Endothelial cell of umbilical vein (primary cell): ENCODE measurements at regions not wholly inside any gene's neighbourhood (a gene's known extent, or its start where the extent isn't known, plus 50 kb on each side); places are given as distances from the start of the nearest gene placed in this dataset.

Experiments
- BruUV-seq: library from RNA; stranded (reverse); fragments of 400-500 nt; replicated peaks from 2 replicates; lab custom pipeline; 2021; lab: Mats Ljungman, UMichigan
- CTCF ChIA-PET: fragments of 300-600, 350-600 bp; sonication (Branson Sonifier 250); formaldehyde crosslinking; loops from one replicate; lab custom pipeline; 2021; ENCODE audit warnings: antibody characterized with exemption, inconsistent platforms; lab: Charles Lee
- POLR2A ChIA-PET: fragments of 300-600, 350-600 bp; sonication (Branson Sonifier 250); formaldehyde crosslinking; loops from one replicate; lab custom pipeline; 2021; ENCODE audit warnings: antibody characterized with exemption, inconsistent platforms; lab: Charles Lee
- DNase-seq: peaks from one replicate; pipeline ENCODE4 v3.0.0-alpha.2; 2011; ENCODE audit warnings: low read depth, low spot score
- FAIRE-seq: peaks from 2 replicates; lab custom pipeline; 2011; peaks lifted over from hg19 to GRCh38; lab: Jason Lieb, UNC
- H2AFZ ChIP-seq: 2 replicates; pipeline ENCODE4 v1.6.0; 2012; ENCODE audit warnings: low read depth, low read length, control low read depth, inconsistent platforms
- H3K27ac ChIP-seq: 2 replicates; pipeline ENCODE4 v1.5.1; 2011; ENCODE audit warnings: low read depth, mild to moderate bottlenecking, control low read depth, low read length, moderate library complexity; ENCODE audit not compliant: insufficient read depth
- H3K27me3 ChIP-seq, 2 experiments: 2 replicates each; pipeline versions ENCODE4 v1.6.0 to v1.6.1; 2011; ENCODE audit warnings: low read length in 2 of 2, mixed read lengths in 1 of 2; ENCODE audit not compliant: control insufficient read depth in 2 of 2, insufficient read depth in 2 of 2
- H3K36me3 ChIP-seq, 2 experiments: 2 replicates in 1 of 2; 3 replicates in 1 of 2; pipeline ENCODE4 v1.5.1; 2011; ENCODE audit warnings: low read length in 2 of 2, mild to moderate bottlenecking in 1 of 2, moderate library complexity in 1 of 2; ENCODE audit not compliant: control insufficient read depth in 2 of 2, insufficient read depth in 2 of 2; ENCODE audit errors: extremely low read depth in 1 of 2
- H3K4me1 ChIP-seq: 3 replicates; pipeline ENCODE4 v1.5.1; 2011; ENCODE audit warnings: mild to moderate bottlenecking, low read length; ENCODE audit not compliant: control insufficient read depth, insufficient read depth; ENCODE audit errors: extremely low read depth
- H3K4me2 ChIP-seq: 2 replicates; pipeline ENCODE4 v1.6.1; 2011; ENCODE audit warnings: low read length, control low read depth, mixed read lengths; ENCODE audit not compliant: insufficient read depth
- H3K4me3 ChIP-seq, 3 experiments: fragments of 200-600 bp in 1 of 3; sonication (generic), shearing (Covaris generic) in 1 of 3; replicated peaks in 1 of 3; 2 replicates each; pipeline ENCODE4 v1.5.1; 2011 to 2016; ENCODE audit warnings: control low read depth in 3 of 3, low read length in 3 of 3, mild to moderate bottlenecking in 2 of 3, inconsistent platforms in 1 of 3, low read depth in 1 of 3, moderate library complexity in 1 of 3; ENCODE audit not compliant: insufficient read depth in 1 of 3
- H3K79me2 ChIP-seq: 2 replicates; pipeline ENCODE4 v1.6.0; 2012; ENCODE audit warnings: low read length, inconsistent platforms; ENCODE audit not compliant: control insufficient read depth, insufficient read depth
- H3K9ac ChIP-seq: replicated peaks from 2 replicates; pipeline ENCODE3; 2011; ENCODE audit warnings: low read length, control low read depth; ENCODE audit not compliant: insufficient read depth; ENCODE audit errors: extremely low read depth
- H3K9me1 ChIP-seq: replicated peaks from 3 replicates; pipeline ENCODE4 v1.6.0; 2011; ENCODE audit warnings: mild to moderate bottlenecking, low read length; ENCODE audit not compliant: control insufficient read depth, insufficient read depth; ENCODE audit errors: extremely low read depth
- H3K9me3 ChIP-seq: replicated peaks from 2 replicates; pipeline ENCODE4 v1.5.1; 2012; ENCODE audit warnings: low read length, inconsistent platforms; ENCODE audit not compliant: control insufficient read depth, insufficient read depth
- H4K20me1 ChIP-seq: replicated peaks from 2 replicates; pipeline ENCODE3; 2011; ENCODE audit warnings: mild to moderate bottlenecking, low read length; ENCODE audit not compliant: control insufficient read depth, insufficient read depth; ENCODE audit errors: extremely low read depth
- CTCF ChIP-seq, 2 donors: IDR thresholded peaks; 1 replicate in 1 of 2; 2 replicates in 1 of 2; pipeline ENCODE4 v1.5.1; 2011; ENCODE audit warnings: low read length in 2 of 2, mild to moderate bottlenecking in 2 of 2, moderate library complexity in 2 of 2, control low read depth in 1 of 2, inconsistent platforms in 1 of 2, low read depth in 1 of 2; ENCODE audit not compliant: insufficient read depth in 1 of 2; ENCODE audit errors: extremely low read depth in 1 of 2
- EZH2 ChIP-seq: IDR thresholded peaks from 2 replicates; pipeline ENCODE4 v1.6.1; 2012; ENCODE audit warnings: borderline replicate concordance, low read depth, mild to moderate bottlenecking, moderate library complexity, low read length, inconsistent platforms; ENCODE audit not compliant: severe bottlenecking
- FOS ChIP-seq: IDR thresholded peaks from 2 replicates; pipeline ENCODE4 v1.6.1; 2011; ENCODE audit warnings: mild to moderate bottlenecking, low read length, moderate library complexity, borderline replicate concordance; ENCODE audit not compliant: insufficient read depth
- GATA2 ChIP-seq: IDR thresholded peaks from 2 replicates; pipeline ENCODE4 v1.7.0; 2011; ENCODE audit warnings: low read depth, mild to moderate bottlenecking, moderate library complexity, mixed read lengths, low read length; ENCODE audit not compliant: insufficient read length, insufficient read depth
- JUN ChIP-seq: IDR thresholded peaks from 2 replicates; pipeline ENCODE4 v1.6.1; 2011; ENCODE audit warnings: borderline replicate concordance, low read depth; ENCODE audit not compliant: insufficient read length, insufficient read depth
- MAX ChIP-seq: IDR thresholded peaks from 2 replicates; pipeline ENCODE4 v1.6.1; 2011; ENCODE audit not compliant: insufficient read depth, insufficient read length
- POLR2AphosphoS5 ChIP-seq: IDR thresholded peaks from 2 replicates; pipeline ENCODE4 v1.6.1; 2012; ENCODE audit warnings: low read depth, mild to moderate bottlenecking, control low read depth, low read length, moderate library complexity; ENCODE audit not compliant: insufficient read depth
- dilution Hi-C: fragments of 300-500 bp; cut with MboI; formaldehyde crosslinking; loops from one replicate; pipeline ENCODE4 v1.15.0; 2019; ENCODE audit warnings: low sequenced_read_pairs; ENCODE audit not compliant: extremely low pct_ligation_motif_present
- intact Hi-C: fragments of 100-400 bp; cut with micrococcal nuclease; formaldehyde crosslinking; loops from one replicate; pipeline ENCODE4 v1.10.0; 2022

- ChIA-PET POLR2A (no interaction called here), CTCF (no interaction called here)
- no peak for DNase-seq
- no peaks in the 10 kb centered on the region for H3K79me2 ChIP-seq
- TF ChIP-seq FOS, result no peak
- H3K9ac ChIP-seq, result no peak overlapping the region
- no peak overlapping the region for H2AFZ ChIP-seq
- dilution Hi-C loops (no loop called here), intact Hi-C loops (no loop called here)
- no peak overlapping the region for H3K4me3 ChIP-seq
- H3K9me1 ChIP-seq, result no peaks in the 10 kb centered on the region
- H3K4me1 ChIP-seq, result no peaks in the 10 kb centered on the region
- no peak overlapping the region for H3K4me2 ChIP-seq
- H3K9me3 ChIP-seq, result no peaks in the 10 kb centered on the region
- no peaks in the 10 kb centered on the region for H3K27me3 ChIP-seq
- no peaks in the 10 kb centered on the region for H4K20me1 ChIP-seq
- no TSS peak for BruUV-seq
- no peak for FAIRE-seq
- no peak overlapping the region for H3K27ac ChIP-seq
- H3K36me3 ChIP-seq, result no peaks in the 10 kb centered on the region
These were observed 378.1 kb upstream of the JARID2 start for GRCh38 chr6:14867802-14868201.

GRCh38 chr6:14871221-14871620 is 374.6 kb upstream of the JARID2 start:
- Histone ChIP-seq H3K4me1 (no peaks in the 10 kb centered on the region), H3K36me3 (no peaks in the 10 kb centered on the region), H3K27ac (no peak overlapping the region), H3K9me3 (no peaks in the 10 kb centered on the region), H2AFZ (no peak overlapping the region), H3K9me1 (no peaks in the 10 kb centered on the region), H3K27me3 (peaks cover 0 to 3% of the 10 kb centered on the region in 2 experiments), H3K4me2 (no peak overlapping the region), H3K4me3 (no peak overlapping the region), H3K9ac (no peak overlapping the region), H4K20me1 (no peaks in the 10 kb centered on the region), H3K79me2 (no peaks in the 10 kb centered on the region)
- DNase-seq (no peak), FAIRE-seq (no peak)
- dilution Hi-C loops, result no loop called here
- TF ChIP-seq POLR2AphosphoS5 (no peak), MAX (no peak), EZH2 (no peak), CTCF (IDR thresholded peaks at IDR 0.05; ENCODE audit: extremely low read depth in 1 of 2, insufficient read depth in 1 of 2, low read depth in 1 of 2, low read length in 2 of 2) (no peak), JUN (no peak), FOS (no peak), GATA2 (no peak)
- CTCF ChIA-PET, result no interaction called here
- POLR2A ChIA-PET, result no interaction called here
- no TSS peak for BruUV-seq
- intact Hi-C loops, result loop anchor here (10.0 kb wide), 1 partner anchor 574 kb away; no protein-coding TSS in a partner anchor
